ENCODE measurements at regions not wholly inside any gene's neighbourhood (a gene's known extent, or its start where the extent isn't known, plus 50 kb on each side); places are given as distances from the start of the nearest gene placed in this dataset.
"Not testable (repeated sequence)": the region's sequence is repeated elsewhere in the genome, so short reads cannot be mapped to it uniquely, and the experiment has no call there.

- not testable (repeated sequence) for H3K79me2 ChIP-seq (ENCODE audit: control insufficient read depth, insufficient read depth, low read length, poor library complexity); H3K4ac ChIP-seq (ENCODE audit: low read depth, low read length); H3K4me1 ChIP-seq (ENCODE audit: control insufficient read depth in 1 of 2, insufficient read depth in 2 of 2, low read length in 2 of 2); H2BK12ac ChIP-seq (ENCODE audit: low read length); H3K4me2 ChIP-seq (ENCODE audit: low read length); H3K27ac ChIP-seq (ENCODE audit: low read depth, low read length); H4K8ac ChIP-seq (ENCODE audit: low read depth, low read length); H3K18ac ChIP-seq (ENCODE audit: low read length); H2BK5ac ChIP-seq (ENCODE audit: low read depth, low read length, poor library complexity); H3K79me1 ChIP-seq (ENCODE audit: low read length); H2AK5ac ChIP-seq (ENCODE audit: low read length); H3K27me3 ChIP-seq (ENCODE audit: insufficient read depth, low read length); H4K12ac ChIP-seq (ENCODE audit: low read depth, low read length); H4K91ac ChIP-seq (ENCODE audit: low read depth, low read length); H3K4me3 ChIP-seq (ENCODE audit: low read depth, low read length); H2AFZ ChIP-seq (ENCODE audit: insufficient read depth, low read length, poor library complexity); H3K23ac ChIP-seq (ENCODE audit: low read length); H3K9ac ChIP-seq (ENCODE audit: low read length); DNase-seq; H3K9me3 ChIP-seq (ENCODE audit: insufficient read depth, low read depth, low read length); H3K14ac ChIP-seq (ENCODE audit: low read length); H3K36me3 ChIP-seq (ENCODE audit: control insufficient read depth in 1 of 2, insufficient read depth in 2 of 2, low read length in 2 of 2); H2BK120ac ChIP-seq (ENCODE audit: insufficient read depth, low read length, poor library complexity)
- WGBS (ENCODE audit: extremely low coverage, insufficient coverage, insufficient read length): no CpG with 5 or more reads among the region's 3 CpGs
Observed at GRCh38 chr21:13969853-13970252, 240.9 kb downstream of the LIPI start.

GRCh38 chr21:13969002-13969401, 241.8 kb downstream of the LIPI start:
- not testable (repeated sequence) for H3K36me3 ChIP-seq (ENCODE audit: control insufficient read depth in 1 of 2, insufficient read depth in 2 of 2, low read length in 2 of 2); H4K91ac ChIP-seq (ENCODE audit: low read depth, low read length); H2BK12ac ChIP-seq (ENCODE audit: low read length); H3K23ac ChIP-seq (ENCODE audit: low read length); H2AK5ac ChIP-seq (ENCODE audit: low read length); H3K14ac ChIP-seq (ENCODE audit: low read length); H3K4ac ChIP-seq (ENCODE audit: low read depth, low read length); DNase-seq; H3K9me3 ChIP-seq (ENCODE audit: insufficient read depth, low read depth, low read length); H3K79me1 ChIP-seq (ENCODE audit: low read length); H3K9ac ChIP-seq (ENCODE audit: low read length); H3K4me3 ChIP-seq (ENCODE audit: low read depth, low read length); H3K4me2 ChIP-seq (ENCODE audit: low read length); H3K27ac ChIP-seq (ENCODE audit: low read depth, low read length); H2BK120ac ChIP-seq (ENCODE audit: insufficient read depth, low read length, poor library complexity); H3K27me3 ChIP-seq (ENCODE audit: insufficient read depth, low read length); H3K18ac ChIP-seq (ENCODE audit: low read length); H2BK5ac ChIP-seq (ENCODE audit: low read depth, low read length, poor library complexity); H4K8ac ChIP-seq (ENCODE audit: low read depth, low read length); H3K79me2 ChIP-seq (ENCODE audit: control insufficient read depth, insufficient read depth, low read length, poor library complexity); H3K4me1 ChIP-seq (ENCODE audit: control insufficient read depth in 1 of 2, insufficient read depth in 2 of 2, low read length in 2 of 2); H2AFZ ChIP-seq (ENCODE audit: insufficient read depth, low read length, poor library complexity); H4K12ac ChIP-seq (ENCODE audit: low read depth, low read length)
- WGBS (ENCODE audit: extremely low coverage, insufficient coverage, insufficient read length): no CpG with 5 or more reads among the region's 2 CpGs

GRCh38 chr21:13963259-13963658, 247.5 kb downstream of the LIPI start:
- not testable (repeated sequence) for DNase-seq; H2AFZ ChIP-seq (ENCODE audit: insufficient read depth, low read length, poor library complexity)
- WGBS (ENCODE audit: extremely low coverage, insufficient coverage, insufficient read length): no CpG with 5 or more reads among the region's 3 CpGs

GRCh38 chr21:13937236-13937635, 273.5 kb downstream of the LIPI start:
- Histone ChIP-seq H3K36me3 (ENCODE audit: control insufficient read depth in 1 of 2, insufficient read depth in 2 of 2, low read length in 2 of 2) (no peaks in the 10 kb centered on the region), H3K4me3 (ENCODE audit: low read depth, low read length) (no peak overlapping the region), H3K23ac (ENCODE audit: low read length) (no peak overlapping the region), H3K18ac (ENCODE audit: low read length) (no peak overlapping the region), H4K91ac (ENCODE audit: low read depth, low read length) (no peak overlapping the region), H3K79me1 (ENCODE audit: low read length) (no peaks in the 10 kb centered on the region), H3K4me2 (ENCODE audit: low read length) (no peak overlapping the region), H2BK12ac (ENCODE audit: low read length) (no peak overlapping the region), H2BK120ac (ENCODE audit: insufficient read depth, low read length, poor library complexity) (no peak overlapping the region), H2AFZ (ENCODE audit: insufficient read depth, low read length, poor library complexity) (no peak overlapping the region), H3K79me2 (ENCODE audit: control insufficient read depth, insufficient read depth, low read length, poor library complexity) (no peaks in the 10 kb centered on the region), H3K9me3 (ENCODE audit: insufficient read depth, low read depth, low read length) (peaks cover 21% of the 10 kb centered on the region), H4K8ac (ENCODE audit: low read depth, low read length) (no peak overlapping the region), H3K27ac (ENCODE audit: low read depth, low read length) (no peak overlapping the region), H3K4me1 (ENCODE audit: control insufficient read depth in 1 of 2, insufficient read depth in 2 of 2, low read length in 2 of 2) (no peaks in the 10 kb centered on the region), H3K14ac (ENCODE audit: low read length) (no peak overlapping the region), H3K27me3 (ENCODE audit: insufficient read depth, low read length) (no peaks in the 10 kb centered on the region), H2BK5ac (ENCODE audit: low read depth, low read length, poor library complexity) (no peak overlapping the region), H3K9ac (ENCODE audit: low read length) (no peak overlapping the region), H2AK5ac (ENCODE audit: low read length) (no peak overlapping the region), H3K4ac (ENCODE audit: low read depth, low read length) (no peak overlapping the region), H4K12ac (ENCODE audit: low read depth, low read length) (no peak overlapping the region)
- no peak for DNase-seq
- WGBS (ENCODE audit: extremely low coverage, insufficient coverage, insufficient read length): no CpG with 5 or more reads among the region's 21 CpGs

More at GRCh38 chr21:13963259-13963658, 247.5 kb downstream of the LIPI start:
- H3K27ac ChIP-seq (ENCODE audit: low read depth, low read length); H3K9ac ChIP-seq (ENCODE audit: low read length); H3K79me2 ChIP-seq (ENCODE audit: control insufficient read depth, insufficient read depth, low read length, poor library complexity); H2AK5ac ChIP-seq (ENCODE audit: low read length); H3K4me2 ChIP-seq (ENCODE audit: low read length); H3K27me3 ChIP-seq (ENCODE audit: insufficient read depth, low read length); H2BK120ac ChIP-seq (ENCODE audit: insufficient read depth, low read length, poor library complexity); H4K91ac ChIP-seq (ENCODE audit: low read depth, low read length); H3K4me3 ChIP-seq (ENCODE audit: low read depth, low read length); H3K14ac ChIP-seq (ENCODE audit: low read length); H2BK5ac ChIP-seq (ENCODE audit: low read depth, low read length, poor library complexity); H3K79me1 ChIP-seq (ENCODE audit: low read length); H3K4me1 ChIP-seq (ENCODE audit: control insufficient read depth in 1 of 2, insufficient read depth in 2 of 2, low read length in 2 of 2); H4K8ac ChIP-seq (ENCODE audit: low read depth, low read length); H2BK12ac ChIP-seq (ENCODE audit: low read length); H3K23ac ChIP-seq (ENCODE audit: low read length); H3K18ac ChIP-seq (ENCODE audit: low read length); H3K9me3 ChIP-seq (ENCODE audit: insufficient read depth, low read depth, low read length); H4K12ac ChIP-seq (ENCODE audit: low read depth, low read length); H3K4ac ChIP-seq (ENCODE audit: low read depth, low read length); H3K36me3 ChIP-seq (ENCODE audit: control insufficient read depth in 1 of 2, insufficient read depth in 2 of 2, low read length in 2 of 2): not testable (repeated sequence)

All from trophoblast cell (in vitro differentiated cells and primary cell).